Islet of Langerhans (tissue), 1 donor: ENCODE measurements at regions not wholly inside any gene's neighbourhood (a gene's known extent, or its start where the extent isn't known, plus 50 kb on each side); places are given as distances from the start of the nearest gene placed in this dataset.

Source experiments
- FAIRE-seq: peaks from one replicate; lab custom pipeline; 2011; peaks lifted over from hg19 to GRCh38; lab: Jason Lieb, UNC

GRCh38 chr20:6559791-6560190 lies 207.7 kb upstream of the BMP2 start:
- no peak for FAIRE-seq

GRCh38 chr20:6558341-6558740 lies 209.1 kb upstream of the BMP2 start:
- FAIRE-seq: no peak

- FAIRE-seq: no peak
These were observed 233.6 kb upstream of the BMP2 start for GRCh38 chr20:6533761-6534479.

GRCh38 chr20:6533351-6533750 lies 234.1 kb upstream of the BMP2 start:
- FAIRE-seq: no peak

GRCh38 chr20:6530779-6531315 lies 236.6 kb upstream of the BMP2 start:
- FAIRE-seq: no peak

GRCh38 chr20:6530254-6530653 lies 237.2 kb upstream of the BMP2 start:
- FAIRE-seq: no peak

GRCh38 chr20:6525447-6526303 lies 241.8 kb upstream of the BMP2 start:
- no peak for FAIRE-seq

- no peak for FAIRE-seq
These were observed 243.2 kb upstream of the BMP2 start for GRCh38 chr20:6524305-6524704.

GRCh38 chr20:6519556-6519955 lies 247.9 kb upstream of the BMP2 start:
- FAIRE-seq: no peak

- no peak for FAIRE-seq
These were observed 252.2 kb upstream of the BMP2 start for GRCh38 chr20:6515261-6515660.

- FAIRE-seq: no peak
These were observed 253.9 kb upstream of the BMP2 start for GRCh38 chr20:6513599-6513998.

GRCh38 chr20:6509374-6509773 lies 258.1 kb upstream of the BMP2 start:
- no peak for FAIRE-seq

GRCh38 chr20:6506906-6507305 lies 260.6 kb upstream of the BMP2 start:
- no peak for FAIRE-seq

- FAIRE-seq: no peak
These were observed 262.7 kb upstream of the BMP2 start for GRCh38 chr20:6504826-6505225.

GRCh38 chr20:6504179-6504578 lies 263.3 kb upstream of the BMP2 start:
- no peak for FAIRE-seq

GRCh38 chr20:6502999-6503398 lies 264.5 kb upstream of the BMP2 start:
- no peak for FAIRE-seq

- FAIRE-seq: no peak
These were observed 265.3 kb upstream of the BMP2 start for GRCh38 chr20:6502219-6502618.

GRCh38 chr20:6501061-6501460 lies 266.4 kb upstream of the BMP2 start:
- no peak for FAIRE-seq

- no peak for FAIRE-seq
These were observed 267.9 kb upstream of the BMP2 start for GRCh38 chr20:6499566-6499965.

GRCh38 chr20:6496874-6497273 lies 270.6 kb upstream of the BMP2 start:
- FAIRE-seq: no peak

- FAIRE-seq: no peak
These were observed 271.6 kb upstream of the BMP2 start for GRCh38 chr20:6495907-6496306.

- FAIRE-seq: no peak
These were observed 275.0 kb upstream of the BMP2 start for GRCh38 chr20:6492271-6493055.

- FAIRE-seq: no peak
These were observed 276.6 kb upstream of the BMP2 start for GRCh38 chr20:6490849-6491248.
